SK-N-MC (cell line): ENCODE measurements at regions not wholly inside any gene's neighbourhood (a gene's known extent, or its start where the extent isn't known, plus 50 kb on each side); places are given as distances from the start of the nearest gene placed in this dataset.

Source experiments
- EZH2 ChIP-seq: fragments of 200-600 bp; sonication (generic); IDR thresholded peaks from one replicate; pipeline ENCODE4 v1.6.1; 2017; ENCODE audit warnings: antibody characterized with exemption
- FOXP2 ChIP-seq: optimal IDR thresholded peaks from 2 replicates; pipeline ENCODE3; 2011; ENCODE audit warnings: mild to moderate bottlenecking, moderate library complexity; ENCODE audit not compliant: insufficient read depth; ENCODE audit errors: extremely low read length, control extremely low read depth
- POLR2AphosphoS5 ChIP-seq: IDR thresholded peaks from 2 replicates; pipeline ENCODE4 v1.6.1; 2012; ENCODE audit warnings: mild to moderate bottlenecking, low read depth, low read length, borderline replicate concordance

DNA sequence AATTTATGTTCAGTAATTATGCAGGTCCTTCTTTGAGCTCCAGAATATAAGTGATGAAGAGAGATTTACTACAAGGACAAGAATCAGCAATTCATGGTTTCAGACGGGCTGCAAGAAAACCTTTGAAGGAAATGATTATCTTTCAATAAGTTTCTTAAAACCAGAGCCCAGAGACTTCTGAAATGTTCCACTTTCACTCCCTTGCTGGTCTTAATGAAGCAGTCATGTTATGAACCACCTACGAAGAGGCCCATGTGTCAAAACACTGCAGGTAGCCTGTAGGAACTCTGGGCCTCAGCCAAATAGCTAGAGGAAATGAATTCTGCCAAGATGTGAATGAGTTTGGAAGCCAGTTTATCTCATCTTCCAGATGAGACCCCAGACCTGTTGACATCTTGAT is 505.9 kb upstream of the MEF2C start:
- TF ChIP-seq EZH2 (no peak), POLR2AphosphoS5 (no peak), FOXP2 (no peak)
